Hepatocyte (in vitro differentiated cells): ENCODE measurements at regions not wholly inside any gene's neighbourhood (a gene's known extent, or its start where the extent isn't known, plus 50 kb on each side); places are given as distances from the start of the nearest gene placed in this dataset.

Experiments used
- DNase-seq: peaks from one replicate; pipeline ENCODE4 v3.0.0-alpha.2; 2016; ENCODE audit warnings: low spot score
- H2AFZ ChIP-seq: fragments of 200-600 bp; sonication (generic); 2 replicates; pipeline ENCODE4 v1.6.0; 2016; ENCODE audit warnings: antibody characterized with exemption, mild to moderate bottlenecking
- H3K27ac ChIP-seq: fragments of 200-600 bp; sonication (generic); 2 replicates; pipeline ENCODE4 v1.5.1; 2016; ENCODE audit warnings: mild to moderate bottlenecking
- H3K27me3 ChIP-seq: fragments of 200-600 bp; sonication (generic); 2 replicates; pipeline ENCODE4 v1.6.1; 2016
- H3K36me3 ChIP-seq: fragments of 200-600 bp; sonication (generic); replicated peaks from 2 replicates; pipeline ENCODE4 v1.5.1; 2016; ENCODE audit warnings: low read depth; ENCODE audit not compliant: insufficient read depth
- H3K4me1 ChIP-seq: fragments of 200-600 bp; sonication (generic); 2 replicates; pipeline ENCODE4 v1.5.1; 2016; ENCODE audit warnings: mild to moderate bottlenecking, moderate library complexity; ENCODE audit not compliant: insufficient read depth
- H3K4me2 ChIP-seq: fragments of 200-600 bp; sonication (generic); 2 replicates; pipeline ENCODE4 v1.6.0; 2016
- H3K4me3 ChIP-seq: fragments of 200-600 bp; sonication (generic); 2 replicates; pipeline ENCODE4 v1.5.1; 2016; ENCODE audit warnings: mild to moderate bottlenecking
- H3K79me2 ChIP-seq: fragments of 200-600 bp; sonication (generic); 2 replicates; pipeline ENCODE4 v1.6.0; 2017; ENCODE audit warnings: mild to moderate bottlenecking
- H3K9me2 ChIP-seq: fragments of 200-600 bp; sonication (generic); replicated peaks from 2 replicates; pipeline ENCODE4 v1.6.0; 2017; ENCODE audit warnings: mild to moderate bottlenecking; ENCODE audit not compliant: insufficient read depth
- H3K9me3 ChIP-seq: fragments of 200-600 bp; sonication (generic); 2 replicates; pipeline ENCODE4 v1.5.1; 2016; ENCODE audit warnings: low read depth, mild to moderate bottlenecking
- H4K20me1 ChIP-seq: fragments of 200-600 bp; sonication (generic); 2 replicates; pipeline ENCODE4 v1.6.0; 2016; ENCODE audit warnings: mild to moderate bottlenecking; ENCODE audit not compliant: insufficient read depth, poor library complexity, severe bottlenecking
- CTCF ChIP-seq: fragments of 200-600 bp; sonication (generic); IDR thresholded peaks from 2 replicates; pipeline ENCODE4 v1.5.1; 2016; ENCODE audit warnings: antibody characterized with exemption, mild to moderate bottlenecking; ENCODE audit not compliant: poor library complexity
- EZH2 ChIP-seq: fragments of 200-600 bp; sonication (generic); IDR thresholded peaks from 2 replicates; pipeline ENCODE4 v1.6.1; 2016; ENCODE audit warnings: antibody characterized with exemption, mild to moderate bottlenecking, borderline replicate concordance
- EZH2phosphoT487 ChIP-seq: fragments of 200-600 bp; sonication (generic); IDR thresholded peaks from one replicate; pipeline ENCODE4 v1.6.1; 2018; ENCODE audit warnings: antibody characterized with exemption, mild to moderate bottlenecking, low read depth, moderate library complexity; ENCODE audit not compliant: unreplicated experiment, severe bottlenecking
- WGBS: methylation state at CpG from one replicate; pipeline ENCODE4 v1.1.6; 2016; ENCODE audit warnings: low lambda C conversion rate; ENCODE audit errors: missing lambda C conversion rate; 5-methylcytosine and 5-hydroxymethylcytosine counted together

DNA sequence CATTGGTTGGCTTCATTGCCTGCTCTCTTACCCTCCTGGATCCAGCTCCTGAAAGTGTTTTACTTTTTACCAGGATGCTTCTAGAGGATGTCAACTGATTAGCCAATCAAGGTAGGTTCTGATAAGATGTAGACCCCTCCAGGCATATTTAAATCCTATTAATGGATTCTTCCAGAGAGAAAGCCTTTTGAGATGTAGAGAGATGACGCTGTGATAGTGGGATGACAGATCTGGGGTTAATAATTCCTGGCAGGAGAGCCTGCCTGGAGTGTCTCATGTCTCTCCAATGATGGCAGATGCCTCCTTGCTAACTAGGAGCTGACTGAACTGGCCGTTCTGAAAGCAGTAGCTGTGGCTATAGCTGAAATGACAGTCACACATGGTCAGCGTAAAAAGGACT lies 116.9 kb upstream of the DTNBP1 start:
- no peaks in the 10 kb centered on the region for H3K79me2 ChIP-seq
- H3K4me3 ChIP-seq, result no peak overlapping the region
- no peak overlapping the region for H3K4me2 ChIP-seq
- no peaks in the 10 kb centered on the region for H3K4me1 ChIP-seq
- H3K27me3 ChIP-seq, result no peaks in the 10 kb centered on the region
- H3K36me3 ChIP-seq, result no peaks in the 10 kb centered on the region
- no peak for TF ChIP-seq EZH2
- TF ChIP-seq EZH2phosphoT487, result no peak
- no peak for TF ChIP-seq CTCF
- no peaks in the 10 kb centered on the region for H3K9me2 ChIP-seq
- no peak overlapping the region for H3K27ac ChIP-seq
- DNase-seq, result no peak
- no peaks in the 10 kb centered on the region for H4K20me1 ChIP-seq
- 47% methylated on average over 3 of the region's 3 CpGs for WGBS
- H2AFZ ChIP-seq, result no peak overlapping the region
- H3K9me3 ChIP-seq, result no peaks in the 10 kb centered on the region

- no peak overlapping the region for H2AFZ ChIP-seq
- TF ChIP-seq EZH2phosphoT487 (no peak), CTCF (no peak), EZH2 (no peak)
- no peaks in the 10 kb centered on the region for H3K9me3 ChIP-seq
- H3K27ac ChIP-seq, result no peak overlapping the region
- no peak overlapping the region for H3K4me2 ChIP-seq
- DNase-seq, result no peak
- H4K20me1 ChIP-seq, result no peaks in the 10 kb centered on the region
- no peaks in the 10 kb centered on the region for H3K9me2 ChIP-seq
- no peaks in the 10 kb centered on the region for H3K36me3 ChIP-seq
- no peak overlapping the region for H3K4me3 ChIP-seq
- H3K79me2 ChIP-seq, result no peaks in the 10 kb centered on the region
- H3K4me1 ChIP-seq, result no peaks in the 10 kb centered on the region
- H3K27me3 ChIP-seq, result no peaks in the 10 kb centered on the region
- 100% methylated on average over 2 of the region's 2 CpGs for WGBS
Measured at GRCh38 chr6:15776458-15776980, 113.7 kb upstream of the DTNBP1 start.

DNA sequence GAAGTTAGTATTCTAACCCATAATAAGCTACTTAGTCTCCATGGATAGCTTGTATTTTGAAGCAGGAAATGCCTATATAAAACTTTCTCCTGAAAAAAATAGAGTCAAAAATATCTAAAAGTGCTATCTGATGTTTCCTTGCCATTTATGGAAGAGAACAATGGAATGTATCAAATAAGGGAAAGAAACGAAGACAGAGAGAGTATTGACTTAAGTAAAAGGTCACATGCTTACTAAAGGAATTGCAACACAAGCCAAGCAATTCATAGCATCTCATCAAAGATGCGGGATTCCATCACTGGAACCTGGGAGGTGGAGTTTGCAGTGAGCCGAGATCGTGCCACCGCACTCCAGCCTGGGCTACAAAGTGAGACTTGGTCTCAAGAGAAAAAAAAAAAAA lies 112.9 kb upstream of the DTNBP1 start:
- Histone ChIP-seq H3K4me1 (no peaks in the 10 kb centered on the region), H3K9me3 (no peaks in the 10 kb centered on the region), H3K27me3 (no peaks in the 10 kb centered on the region), H4K20me1 (no peaks in the 10 kb centered on the region), H3K79me2 (no peaks in the 10 kb centered on the region), H2AFZ (no peak overlapping the region), H3K4me3 (no peak overlapping the region), H3K9me2 (no peaks in the 10 kb centered on the region), H3K27ac (no peak overlapping the region), H3K4me2 (no peak overlapping the region), H3K36me3 (no peaks in the 10 kb centered on the region)
- WGBS, result 88% methylated on average over 5 of the region's 5 CpGs
- no peak for DNase-seq
- no peak for TF ChIP-seq CTCF
- no peak for TF ChIP-seq EZH2phosphoT487
- TF ChIP-seq EZH2, result no peak
